Smooth muscle cell (in vitro differentiated cells): ENCODE measurements at regions not wholly inside any gene's neighbourhood (a gene's known extent, or its start where the extent isn't known, plus 50 kb on each side); places are given as distances from the start of the nearest gene placed in this dataset.

Experiments
- DNase-seq: peaks from one replicate; lab custom pipeline; 2025; ENCODE audit not compliant: unreplicated experiment; lab: John Stamatoyannopoulos, UW
- H2AFZ ChIP-seq: fragments of 200-600 bp; sonication (generic); 2 replicates; pipeline ENCODE4 v1.6.0; 2016; ENCODE audit warnings: antibody characterized with exemption, low read depth, mild to moderate bottlenecking
- H3F3A ChIP-seq: fragments of 200-600 bp; sonication (generic); 2 replicates; pipeline ENCODE4 v1.6.0; 2017; ENCODE audit warnings: antibody characterized with exemption, low read depth
- H3K27ac ChIP-seq: fragments of 200-600 bp; sonication (generic); 2 replicates; pipeline ENCODE4 v1.5.1; 2016; ENCODE audit warnings: low read depth, mild to moderate bottlenecking
- H3K27me3 ChIP-seq: fragments of 200-600 bp; sonication (generic); 2 replicates; pipeline ENCODE4 v1.6.1; 2016; ENCODE audit warnings: low read depth, mild to moderate bottlenecking
- H3K36me3 ChIP-seq: fragments of 200-600 bp; sonication (generic); 2 replicates; pipeline ENCODE4 v1.5.1; 2016; ENCODE audit warnings: low read depth
- H3K4me1 ChIP-seq: fragments of 200-600 bp; sonication (generic); 2 replicates; pipeline ENCODE4 v1.5.1; 2016; ENCODE audit warnings: low read depth
- H3K4me2 ChIP-seq: fragments of 200-600 bp; sonication (generic); 2 replicates; pipeline ENCODE4 v1.6.0; 2016; ENCODE audit warnings: mild to moderate bottlenecking
- H3K4me3 ChIP-seq: fragments of 200-600 bp; sonication (generic); 2 replicates; pipeline ENCODE4 v1.5.1; 2016; ENCODE audit warnings: mild to moderate bottlenecking
- H3K79me2 ChIP-seq: fragments of 200-600 bp; sonication (generic); 2 replicates; pipeline ENCODE4 v1.6.0; 2016; ENCODE audit warnings: low read depth, mild to moderate bottlenecking
- H3K9ac ChIP-seq: fragments of 200-600 bp; sonication (generic); 2 replicates; pipeline ENCODE4 v1.6.0; 2016; ENCODE audit warnings: low read depth
- H3K9me3 ChIP-seq: fragments of 200-600 bp; sonication (generic); replicated peaks from 2 replicates; pipeline ENCODE4 v1.5.1; 2016; ENCODE audit warnings: low read depth
- H4K20me1 ChIP-seq: fragments of 200-600 bp; sonication (generic); 2 replicates; pipeline ENCODE4 v1.6.0; 2016; ENCODE audit warnings: low read depth
- WGBS: methylation state at CpG from one replicate; pipeline ENCODE4 v1.1.7; 2016; ENCODE audit warnings: low lambda C conversion rate; 5-methylcytosine and 5-hydroxymethylcytosine counted together
- TF ChIP-seq, protein P1 (sequence below): fragments of 200-600 bp; sonication (generic); IDR thresholded peaks from 2 replicates; pipeline ENCODE4 v1.5.1; 2017; ENCODE audit warnings: borderline replicate concordance, mild to moderate bottlenecking, antibody characterized with exemption; ENCODE audit not compliant: insufficient read depth, poor library complexity, severe bottlenecking

DNA sequence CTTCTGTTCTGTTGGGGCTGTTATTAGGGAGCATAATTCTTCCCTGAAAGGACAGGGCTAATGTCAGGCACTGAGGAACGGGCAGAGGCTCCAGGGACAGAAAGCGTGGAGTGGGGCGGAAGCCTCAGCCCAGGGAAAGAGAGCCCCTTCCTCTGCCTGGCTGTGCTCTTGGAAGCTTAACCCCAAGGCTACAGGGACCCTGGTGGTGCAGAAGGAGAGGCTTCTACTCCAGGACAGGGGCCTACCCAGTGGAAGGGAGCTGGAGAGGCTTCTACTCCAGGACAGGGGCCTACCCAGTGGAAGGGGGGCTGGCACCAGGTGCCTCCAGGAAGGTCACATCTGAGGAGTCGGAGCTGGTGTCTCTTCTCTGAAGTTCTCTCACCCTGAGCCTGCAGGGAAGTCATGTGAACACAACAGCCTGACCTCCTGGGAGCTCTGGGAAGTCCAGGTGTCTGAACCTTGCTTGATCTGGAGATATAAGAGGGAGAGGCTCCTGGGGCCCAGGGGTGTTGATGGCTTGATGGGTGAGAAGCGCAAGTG, 159.5 kb upstream of the SOX1 start:
- H3K27ac ChIP-seq = no peak overlapping the region
- peaks cover 13% of the 10 kb centered on the region for H3K27me3 ChIP-seq
- H3K9ac ChIP-seq = no peak overlapping the region
- no peaks in the 10 kb centered on the region for H3K4me1 ChIP-seq
- H3K79me2 ChIP-seq = no peaks in the 10 kb centered on the region
- H3K36me3 ChIP-seq = no peaks in the 10 kb centered on the region
- H2AFZ ChIP-seq = no peak overlapping the region
- no peak for DNase-seq
- TF ChIP-seq, protein P1, sequence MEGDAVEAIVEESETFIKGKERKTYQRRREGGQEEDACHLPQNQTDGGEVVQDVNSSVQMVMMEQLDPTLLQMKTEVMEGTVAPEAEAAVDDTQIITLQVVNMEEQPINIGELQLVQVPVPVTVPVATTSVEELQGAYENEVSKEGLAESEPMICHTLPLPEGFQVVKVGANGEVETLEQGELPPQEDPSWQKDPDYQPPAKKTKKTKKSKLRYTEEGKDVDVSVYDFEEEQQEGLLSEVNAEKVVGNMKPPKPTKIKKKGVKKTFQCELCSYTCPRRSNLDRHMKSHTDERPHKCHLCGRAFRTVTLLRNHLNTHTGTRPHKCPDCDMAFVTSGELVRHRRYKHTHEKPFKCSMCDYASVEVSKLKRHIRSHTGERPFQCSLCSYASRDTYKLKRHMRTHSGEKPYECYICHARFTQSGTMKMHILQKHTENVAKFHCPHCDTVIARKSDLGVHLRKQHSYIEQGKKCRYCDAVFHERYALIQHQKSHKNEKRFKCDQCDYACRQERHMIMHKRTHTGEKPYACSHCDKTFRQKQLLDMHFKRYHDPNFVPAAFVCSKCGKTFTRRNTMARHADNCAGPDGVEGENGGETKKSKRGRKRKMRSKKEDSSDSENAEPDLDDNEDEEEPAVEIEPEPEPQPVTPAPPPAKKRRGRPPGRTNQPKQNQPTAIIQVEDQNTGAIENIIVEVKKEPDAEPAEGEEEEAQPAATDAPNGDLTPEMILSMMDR = no peak
- H3K9me3 ChIP-seq = no peaks in the 10 kb centered on the region
- no peak overlapping the region for H3K4me2 ChIP-seq
- H4K20me1 ChIP-seq = no peaks in the 10 kb centered on the region
- no peak overlapping the region for H3K4me3 ChIP-seq
- no peaks in the 10 kb centered on the region for H3F3A ChIP-seq
- 88% methylated on average over 5 of the region's 5 CpGs for WGBS

DNA sequence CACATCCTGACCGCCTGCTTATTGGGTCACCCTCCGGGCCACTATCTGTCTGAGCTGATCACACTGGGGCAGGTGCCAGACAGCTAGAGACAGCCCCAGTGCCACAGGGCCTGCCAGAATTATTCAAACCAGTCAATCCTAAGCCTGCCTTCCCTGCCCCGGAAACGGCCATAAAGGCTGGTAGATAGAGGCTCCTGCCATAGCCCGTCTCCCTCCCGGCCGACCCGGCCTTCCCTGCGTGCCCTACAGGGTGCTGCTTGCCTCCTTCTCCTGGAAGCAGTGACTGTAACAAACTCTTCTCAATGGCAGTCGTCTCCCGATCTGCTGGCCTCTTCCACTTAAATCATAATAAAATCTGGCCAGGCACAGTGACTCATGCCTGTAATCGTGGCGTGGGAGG, 158.6 kb upstream of the SOX1 start:
- H3K9me3 ChIP-seq = no peaks in the 10 kb centered on the region
- DNase-seq = no peak
- no peak overlapping the region for H2AFZ ChIP-seq
- H3F3A ChIP-seq = no peaks in the 10 kb centered on the region
- TF ChIP-seq, protein P1 = no peak
- no peaks in the 10 kb centered on the region for H4K20me1 ChIP-seq
- 86% methylated on average over 13 of the region's 13 CpGs for WGBS
- no peaks in the 10 kb centered on the region for H3K36me3 ChIP-seq
- no peak overlapping the region for H3K9ac ChIP-seq
- no peak overlapping the region for H3K27ac ChIP-seq
- H3K4me2 ChIP-seq = no peak overlapping the region
- H3K79me2 ChIP-seq = no peaks in the 10 kb centered on the region
- no peak overlapping the region for H3K4me3 ChIP-seq
- peaks cover 13% of the 10 kb centered on the region for H3K27me3 ChIP-seq
- no peaks in the 10 kb centered on the region for H3K4me1 ChIP-seq

DNA sequence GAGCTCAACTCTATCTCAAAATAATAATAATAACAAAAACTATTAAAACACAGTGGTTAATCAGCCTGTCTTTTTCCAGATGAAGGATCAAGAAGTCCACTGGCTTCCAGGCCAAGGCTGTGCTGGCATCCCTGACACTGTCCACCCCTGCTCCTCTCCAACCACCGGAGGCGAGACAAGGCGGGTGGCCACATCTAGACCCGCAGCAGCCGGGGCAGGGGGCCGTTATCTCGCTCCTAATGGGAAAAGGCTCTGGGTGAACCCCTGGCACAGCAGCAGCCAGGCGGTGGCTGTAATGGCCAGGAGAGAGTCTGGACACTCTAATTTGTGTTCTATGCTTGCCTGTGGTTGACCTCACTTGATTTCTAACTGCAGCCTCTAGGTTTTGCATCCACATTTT, 158.0 kb upstream of the SOX1 start:
- WGBS = 91% methylated on average over 8 of the region's 8 CpGs
- no peak for DNase-seq
- H3F3A ChIP-seq = no peaks in the 10 kb centered on the region
- H3K27ac ChIP-seq = no peak overlapping the region
- H3K4me2 ChIP-seq = no peak overlapping the region
- H3K27me3 ChIP-seq = peaks cover 13% of the 10 kb centered on the region
- H2AFZ ChIP-seq = no peak overlapping the region
- H3K4me3 ChIP-seq = no peak overlapping the region
- TF ChIP-seq, protein P1 = no peak
- H3K9me3 ChIP-seq = no peaks in the 10 kb centered on the region
- no peak overlapping the region for H3K9ac ChIP-seq
- H3K4me1 ChIP-seq = no peaks in the 10 kb centered on the region
- no peaks in the 10 kb centered on the region for H4K20me1 ChIP-seq
- H3K36me3 ChIP-seq = no peaks in the 10 kb centered on the region
- no peaks in the 10 kb centered on the region for H3K79me2 ChIP-seq

DNA sequence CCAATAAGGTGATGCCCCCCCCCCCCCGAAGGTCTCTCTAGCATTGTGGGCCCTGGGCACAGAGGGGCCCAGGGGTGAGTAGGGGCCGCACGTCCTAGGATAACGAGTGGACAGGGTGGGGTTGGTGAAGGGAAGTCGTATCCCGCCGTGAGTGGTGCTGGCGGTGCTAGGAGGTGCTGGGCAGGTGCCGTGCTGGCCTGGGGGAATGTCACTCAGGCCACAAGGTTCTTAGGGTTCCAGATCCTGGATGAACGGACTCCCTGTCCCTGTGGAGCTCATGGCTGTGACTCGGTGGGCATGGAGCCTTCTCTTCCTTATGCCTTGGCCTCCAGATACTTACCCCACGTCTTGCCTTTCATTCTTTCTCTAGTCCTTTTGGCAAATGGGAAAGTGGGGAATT, 157.4 kb upstream of the SOX1 start:
- no peaks in the 10 kb centered on the region for H3K36me3 ChIP-seq
- H3K27ac ChIP-seq = no peak overlapping the region
- no peaks in the 10 kb centered on the region for H3K79me2 ChIP-seq
- no peaks in the 10 kb centered on the region for H3K4me1 ChIP-seq
- no peaks in the 10 kb centered on the region for H3K9me3 ChIP-seq
- WGBS = 91% methylated on average over 12 of the region's 12 CpGs
- TF ChIP-seq, protein P1 = no peak
- H4K20me1 ChIP-seq = no peaks in the 10 kb centered on the region
- H3K4me3 ChIP-seq = no peak overlapping the region
- no peak overlapping the region for H2AFZ ChIP-seq
- H3K9ac ChIP-seq = no peak overlapping the region
- H3K4me2 ChIP-seq = no peak overlapping the region
- no peaks in the 10 kb centered on the region for H3F3A ChIP-seq
- H3K27me3 ChIP-seq = peaks cover 13% of the 10 kb centered on the region
- DNase-seq = no peak
